H1 (cell line): ENCODE measurements at regions not wholly inside any gene's neighbourhood (a gene's known extent, or its start where the extent isn't known, plus 50 kb on each side); places are given as distances from the start of the nearest gene placed in this dataset.

Experiments
- CTCF ChIA-PET: fragments of 300-600 bp; sonication (Branson Sonifier 250); formaldehyde crosslinking; loops from one replicate; lab custom pipeline; 2021; ENCODE audit not compliant: partially characterized antibody; lab: Charles Lee
- POLR2A ChIA-PET: fragments of 300-600 bp; sonication (Branson Sonifier 250); formaldehyde crosslinking; loops from one replicate; lab custom pipeline; 2021; ENCODE audit warnings: inconsistent platforms; ENCODE audit not compliant: partially characterized antibody; lab: Charles Lee
- DNase-seq, 2 experiments: peaks; one replicate each; pipeline versions ENCODE4 v3.0.0 to v3.0.0-alpha.2; 2010 to 2022; ENCODE audit warnings: low spot score in 2 of 2, low read depth in 1 of 2, mixed read lengths in 1 of 2
- FAIRE-seq: peaks from 2 replicates; lab custom pipeline; 2011; peaks lifted over from hg19 to GRCh38; lab: Jason Lieb, UNC
- H2AFZ ChIP-seq: 2 replicates; pipeline ENCODE4 v1.8.1; 2012; ENCODE audit warnings: low read length, inconsistent platforms
- H2AK5ac ChIP-seq: 2 replicates; pipeline ENCODE4 v1.6.1; 2013; ENCODE audit warnings: low read depth, low read length
- H2BK120ac ChIP-seq: replicated peaks from 2 replicates; pipeline ENCODE3; 2013; ENCODE audit warnings: low read depth, low read length, inconsistent platforms
- H2BK12ac ChIP-seq: 2 replicates; pipeline ENCODE4 v1.6.1; 2013; ENCODE audit warnings: low read depth, low read length
- H2BK15ac ChIP-seq: 2 replicates; pipeline ENCODE4 v1.6.1; 2013; ENCODE audit warnings: low read length
- H2BK20ac ChIP-seq: 2 replicates; pipeline ENCODE4 v1.6.1; 2013; ENCODE audit warnings: low read length
- H2BK5ac ChIP-seq: 2 replicates; pipeline ENCODE4 v1.6.1; 2013; ENCODE audit warnings: low read depth, low read length
- H3K14ac ChIP-seq: 2 replicates; pipeline ENCODE4 v1.6.1; 2013; ENCODE audit warnings: inconsistent platforms; ENCODE audit not compliant: insufficient read length
- H3K18ac ChIP-seq: 2 replicates; pipeline ENCODE4 v1.6.1; 2013; ENCODE audit warnings: low read length; ENCODE audit errors: extremely low read depth
- H3K23ac ChIP-seq: 2 replicates; pipeline ENCODE4 v1.6.1; 2013; ENCODE audit warnings: inconsistent platforms; ENCODE audit not compliant: insufficient read length
- H3K23me2 ChIP-seq: 2 replicates; pipeline ENCODE4 v1.6.1; 2013; ENCODE audit warnings: low read depth, low read length
- H3K27ac ChIP-seq: 2 replicates; pipeline ENCODE4 v1.6.1; 2011; ENCODE audit warnings: low read depth, low read length, inconsistent platforms
- H3K27me3 ChIP-seq, 4 experiments: replicated peaks in 1 of 4; 1 replicate in 1 of 4; 2 replicates in 3 of 4; pipeline versions ENCODE4 v1.6.1 to v1.8.1; 2011 to 2013; ENCODE audit warnings: low read length in 3 of 4, mild to moderate bottlenecking in 3 of 4, inconsistent platforms in 2 of 4, mixed read lengths in 2 of 4, moderate library complexity in 1 of 4; ENCODE audit not compliant: control insufficient read depth in 3 of 4, insufficient read depth in 3 of 4; ENCODE audit errors: extremely low read depth in 1 of 4
- H3K36me3 ChIP-seq, 4 experiments: 2 replicates each; pipeline versions ENCODE4 v1.6.1 to v1.8.1; 2011 to 2013; ENCODE audit warnings: mild to moderate bottlenecking in 4 of 4, low read length in 3 of 4, moderate library complexity in 2 of 4, control low read depth in 1 of 4, inconsistent platforms in 1 of 4; ENCODE audit not compliant: insufficient read depth in 4 of 4, control insufficient read depth in 2 of 4
- H3K4ac ChIP-seq: replicated peaks from 2 replicates; pipeline ENCODE3; 2013; ENCODE audit warnings: low read length, low read depth, mixed read lengths, inconsistent platforms; ENCODE audit not compliant: insufficient read length
- H3K4me1 ChIP-seq, 4 experiments: replicated peaks in 1 of 4; 1 replicate in 1 of 4; 2 replicates in 3 of 4; pipeline versions ENCODE4 v1.6.1 to v1.8.1; 2011 to 2013; ENCODE audit warnings: low read length in 3 of 4, inconsistent platforms in 2 of 4, mixed read lengths in 1 of 4; ENCODE audit not compliant: insufficient read depth in 4 of 4, control insufficient read depth in 3 of 4
- H3K4me2 ChIP-seq, 2 experiments: 2 replicates each; pipeline versions ENCODE4 v1.6.1 to v1.8.1; 2011 to 2013; ENCODE audit warnings: low read depth in 2 of 2, low read length in 2 of 2, control low read depth in 1 of 2, inconsistent platforms in 1 of 2, mild to moderate bottlenecking in 1 of 2; ENCODE audit not compliant: insufficient read depth in 1 of 2
- H3K4me3 ChIP-seq, 4 experiments: fragments of 200-600, 300-600 bp in 1 of 4; sonication (generic), shearing (Covaris generic), sonication (Bioruptor Twin) in 1 of 4; 2 replicates each; pipeline versions ENCODE4 v1.5.1 to v1.8.1; 2011 to 2016; ENCODE audit warnings: low read length in 4 of 4, low read depth in 3 of 4, control low read depth in 2 of 4, inconsistent platforms in 2 of 4, mild to moderate bottlenecking in 2 of 4, mixed read lengths in 1 of 4, moderate library complexity in 1 of 4; ENCODE audit not compliant: insufficient read depth in 2 of 4; ENCODE audit errors: extremely low read depth in 1 of 4
- H3K56ac ChIP-seq: replicated peaks from 2 replicates; pipeline ENCODE3; 2013; ENCODE audit warnings: low read depth, mild to moderate bottlenecking, mixed read lengths, low read length, inconsistent platforms; ENCODE audit not compliant: insufficient read length
- H3K79me1 ChIP-seq: 2 replicates; pipeline ENCODE4 v1.6.1; 2013; ENCODE audit warnings: low read depth, low read length, control low read depth
- H3K79me2 ChIP-seq, 2 experiments: 2 replicates each; pipeline versions ENCODE4 v1.6.1 to v1.8.1; 2012 to 2013; ENCODE audit warnings: low read length in 2 of 2, mild to moderate bottlenecking in 2 of 2, inconsistent platforms in 1 of 2; ENCODE audit not compliant: insufficient read depth in 2 of 2, control insufficient read depth in 1 of 2
- H3K9ac ChIP-seq, 4 experiments: replicated peaks in 1 of 4; 1 replicate in 1 of 4; 2 replicates in 3 of 4; pipeline versions ENCODE4 v1.6.1 to v1.8.1; 2011 to 2013; ENCODE audit warnings: low read depth in 3 of 4, low read length in 3 of 4, control low read depth in 2 of 4, mild to moderate bottlenecking in 2 of 4, moderate library complexity in 2 of 4, inconsistent platforms in 1 of 4; ENCODE audit errors: extremely low read depth in 1 of 4
- H3K9me3 ChIP-seq, 2 experiments: 2 replicates each; pipeline versions ENCODE4 v1.6.1 to v1.8.1; 2012 to 2013; ENCODE audit warnings: mild to moderate bottlenecking in 2 of 2, moderate library complexity in 2 of 2, control low read depth in 1 of 2, inconsistent platforms in 1 of 2, low read depth in 1 of 2, low read length in 1 of 2, mixed read lengths in 1 of 2; ENCODE audit not compliant: insufficient read depth in 2 of 2
- H4K20me1 ChIP-seq, 2 experiments: replicated peaks in 1 of 2; 2 replicates each; pipeline versions ENCODE3 to v1.8.1; 2011 to 2013; ENCODE audit warnings: inconsistent platforms in 2 of 2, low read length in 2 of 2, mild to moderate bottlenecking in 1 of 2; ENCODE audit not compliant: insufficient read depth in 2 of 2, control insufficient read depth in 1 of 2
- H4K5ac ChIP-seq: 2 replicates; pipeline ENCODE4 v1.6.1; 2013; ENCODE audit warnings: low read length, low read depth, mixed read lengths, inconsistent platforms; ENCODE audit not compliant: insufficient read length
- H4K8ac ChIP-seq: 2 replicates; pipeline ENCODE4 v1.8.0; 2013; ENCODE audit warnings: mild to moderate bottlenecking, moderate library complexity, low read length, inconsistent platforms; ENCODE audit not compliant: insufficient read depth; ENCODE audit errors: extremely low read depth
- H4K91ac ChIP-seq: replicated peaks from 2 replicates; pipeline ENCODE3; 2013; ENCODE audit warnings: low read length, mixed read lengths, inconsistent platforms; ENCODE audit not compliant: insufficient read length
- ATF2 ChIP-seq: IDR thresholded peaks from 2 replicates; pipeline ENCODE4 v1.6.1; 2012; ENCODE audit warnings: low read length, inconsistent platforms
- CBX8 ChIP-seq: fragments of 300-800, 300-1000 bp; sonication (generic); IDR thresholded peaks from 2 replicates; pipeline ENCODE4 v1.7.1; 2016; ENCODE audit warnings: low read depth, low read length, borderline replicate concordance
- CTBP2 ChIP-seq: IDR thresholded peaks from 2 replicates; pipeline ENCODE4 v1.7.0; 2011; ENCODE audit warnings: borderline replicate concordance, mild to moderate bottlenecking, moderate library complexity, mixed read lengths, low read length; ENCODE audit not compliant: insufficient read depth, insufficient read length
- CTCF ChIP-seq, 3 experiments: IDR thresholded peaks; 1 replicate in 2 of 3; 2 replicates in 1 of 3; pipeline versions ENCODE4 v1.5.1 to v1.6.1; 2011; ENCODE audit warnings: low read length in 3 of 3, mild to moderate bottlenecking in 3 of 3, inconsistent platforms in 2 of 3, low read depth in 1 of 3, moderate library complexity in 1 of 3; ENCODE audit not compliant: insufficient read depth in 1 of 3; ENCODE audit errors: control extremely low read depth in 1 of 3
- EGR1 ChIP-seq: IDR thresholded peaks from 2 replicates; pipeline ENCODE4 v1.6.1; 2011; ENCODE audit warnings: low read depth, low read length, borderline replicate concordance
- KDM4A ChIP-seq: IDR thresholded peaks from one replicate; pipeline ENCODE4 v1.7.1; 2012; ENCODE audit warnings: low read depth, mild to moderate bottlenecking, moderate library complexity, low read length, inconsistent platforms; ENCODE audit not compliant: severe bottlenecking
- POLR2AphosphoS5 ChIP-seq: IDR thresholded peaks from 2 replicates; pipeline ENCODE4 v1.6.1; 2011; ENCODE audit warnings: low read depth, low read length
- RFX5 ChIP-seq: IDR thresholded peaks from 2 replicates; pipeline ENCODE4 v1.6.1; 2011; ENCODE audit warnings: low read depth, low read length, improper control_type of control experiment, borderline replicate concordance
- TAF7 ChIP-seq: optimal IDR thresholded peaks from 2 replicates; pipeline ENCODE3; 2011; ENCODE audit warnings: low read depth, mild to moderate bottlenecking, inconsistent platforms, low read length, moderate library complexity, borderline replicate concordance
- WGBS, 2 experiments: shearing (Covaris generic) in 1 of 2; methylation state at CpG; one replicate each; pipeline versions ENCODE4 v1.1.6 to v1.1.7; 2013 to 2015; ENCODE audit warnings: low lambda C conversion rate in 2 of 2, mixed read lengths in 2 of 2, inconsistent platforms in 1 of 2, low coverage in 1 of 2, missing lambda C conversion rate in 1 of 2; ENCODE audit not compliant: insufficient replicate concordance in 2 of 2, insufficient coverage in 1 of 2, insufficient read length in 1 of 2; ENCODE audit errors: extremely low coverage in 1 of 2, missing lambda C conversion rate in 1 of 2; 5-methylcytosine and 5-hydroxymethylcytosine counted together

- Histone ChIP-seq H4K8ac (no peak overlapping the region), H3K23me2 (no peaks in the 10 kb centered on the region; the same call in 1 of the 2 replicates), H3K4me1 (peaks cover 0 to 12% (median 9%) of the 10 kb centered on the region in 4 experiments; a peak in 6 of 7 replicates), H2AFZ (no peak overlapping the region), H4K5ac (no peak overlapping the region), H3K79me1 (peaks cover 4% of the 10 kb centered on the region), H3K56ac (no peak overlapping the region), H3K36me3 (no peaks in the 10 kb centered on the region; a peak in 1 of 8 replicates), H2AK5ac (no peak overlapping the region), H2BK12ac (no peak overlapping the region), H3K27me3 (peaks cover 0 to 8% (median 7%) of the 10 kb centered on the region in 4 experiments; a peak in 3 of 7 replicates), H4K91ac (no peak overlapping the region), H3K9me3 (peaks cover 17% of the 10 kb centered on the region in 2 experiments), H2BK120ac (no peak overlapping the region), H2BK15ac (no peak overlapping the region), H2BK5ac (no peak overlapping the region; the same call in 1 of the 2 replicates), H3K9ac (no peak overlapping the region; a peak in 1 of 7 replicates), H3K14ac (no peak overlapping the region), H4K20me1 (peaks cover 5 to 11% of the 10 kb centered on the region in 2 experiments), H3K4ac (no peak overlapping the region), H3K79me2 (no peaks in the 10 kb centered on the region), H3K27ac (no peak overlapping the region), H3K4me2 (no peak overlapping the region), H3K4me3 (no peak overlapping the region), H3K23ac (no peak overlapping the region), H3K18ac (no peak overlapping the region), H2BK20ac (no peak overlapping the region)
- ChIA-PET CTCF (interaction anchor here (0.7 to 1.3 kb wide), 3 partner anchors 52 to 368 kb away, joined by 3 to 4 read pairs (median 4); no protein-coding TSS in a partner anchor), POLR2A (no interaction called here)
- WGBS, 2 experiments = 87% methylated on average over 10 of the region's 10 CpGs; no CpG with 5 or more reads in 1 of the 2 experiments
- DNase-seq (no peak), FAIRE-seq (no peak)
- TF ChIP-seq CBX8 = no peak
- no peak for TF ChIP-seq KDM4A
- no peak for TF ChIP-seq CTCF (IDR thresholded peaks at IDR 0.05; ENCODE audit: control extremely low read depth in 1 of 3, insufficient read depth in 1 of 3, low read depth in 1 of 3, low read length in 3 of 3)
- TF ChIP-seq POLR2AphosphoS5 = no peak
- no peak for TF ChIP-seq CTBP2
- TF ChIP-seq RFX5 = no peak
- TF ChIP-seq ATF2 = no peak
- no peak for TF ChIP-seq EGR1
- TF ChIP-seq TAF7 = no peak
Observed at GRCh38 chr4:3376266-3376665, 65.5 kb upstream of the HGFAC start.
